Stimulated activated naive CD4-positive, alpha-beta T cell treated with Interleukin-2 at 50 U/mL for 16 hours (primary cell): ENCODE measurements at regions not wholly inside any gene's neighbourhood (a gene's known extent, or its start where the extent isn't known, plus 50 kb on each side); places are given as distances from the start of the nearest gene placed in this dataset.
"Not testable (repeated sequence)": the region's sequence is repeated elsewhere in the genome, so short reads cannot be mapped to it uniquely, and the experiment has no call there.

Source experiments
- DNase-seq: peaks from one replicate; lab custom pipeline; 2025; lab: John Stamatoyannopoulos, UW

GRCh38 chr7:9711259-9711918, 1262.3 kb upstream of the PHF14 start:
- DNase-seq = no peak

DNA sequence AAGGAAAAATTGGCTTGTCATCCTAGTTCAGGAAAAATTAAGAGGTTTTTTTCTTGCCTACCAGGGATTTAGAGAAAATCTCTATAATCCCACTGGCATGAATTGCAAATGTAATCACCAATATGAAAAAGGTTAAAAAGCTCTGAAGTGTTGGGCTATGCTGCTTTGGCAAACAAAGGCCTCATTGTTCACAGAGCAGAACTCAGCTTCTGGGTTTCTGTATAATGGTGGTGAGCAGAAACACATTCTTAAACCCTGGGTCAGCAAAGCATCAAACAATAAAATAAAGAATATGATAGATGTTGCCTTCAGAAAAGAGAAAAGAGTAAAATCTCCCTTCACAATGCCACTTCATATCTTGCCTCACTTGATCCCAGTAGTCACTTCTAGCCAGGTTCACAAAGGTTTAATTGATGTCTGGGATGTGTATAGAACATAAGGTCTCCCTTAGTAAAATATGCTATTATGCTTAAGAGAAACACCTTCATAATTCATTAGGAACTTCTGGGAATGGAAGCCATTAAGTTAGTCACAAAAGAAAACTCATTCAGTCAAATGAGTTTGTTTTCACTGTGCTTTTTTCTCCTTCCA, 1255.5 kb upstream of the PHF14 start:
- no peak for DNase-seq

DNA sequence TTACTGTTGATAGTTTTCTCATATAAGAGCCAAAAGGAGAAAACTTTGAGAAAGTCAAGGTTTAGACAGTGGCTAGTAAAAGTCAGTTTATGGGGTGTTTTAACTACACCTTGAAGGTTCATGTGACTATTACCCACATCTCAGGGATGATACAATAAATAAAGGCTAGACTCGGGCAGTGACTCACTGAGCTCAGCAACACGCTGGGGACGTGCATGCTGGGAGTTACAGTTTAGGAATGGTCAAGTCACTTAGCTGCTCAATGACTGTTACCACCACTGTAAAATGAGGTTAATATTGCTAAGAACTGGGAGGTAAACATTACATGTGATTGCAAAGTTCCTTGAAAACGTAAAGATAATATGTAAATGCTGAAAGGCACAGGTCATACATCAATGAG, 1254.4 kb upstream of the PHF14 start:
- DNase-seq = no peak

DNA sequence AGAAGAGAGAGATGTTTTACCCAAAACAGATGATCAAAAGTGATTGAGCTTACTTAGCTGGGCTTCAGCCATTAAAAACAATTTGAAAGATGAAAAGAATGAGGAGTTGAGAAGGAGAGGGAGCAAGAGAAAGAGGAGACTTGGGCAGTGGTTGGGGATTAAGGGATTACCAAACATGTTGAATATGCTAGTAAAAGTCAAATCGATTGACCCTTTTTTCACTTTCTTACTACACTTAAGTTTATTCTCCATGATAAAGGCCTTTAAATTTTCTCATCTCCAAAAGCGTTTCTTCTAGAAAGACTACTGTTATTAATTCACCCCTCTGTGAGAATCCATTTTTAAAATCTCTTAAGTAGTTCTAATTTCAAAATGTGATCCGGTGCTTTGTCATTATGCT, 1254.0 kb upstream of the PHF14 start:
- DNase-seq = no peak

GRCh38 chr7:9725940-9726663, 1247.6 kb upstream of the PHF14 start:
- DNase-seq = not testable (repeated sequence)

DNA sequence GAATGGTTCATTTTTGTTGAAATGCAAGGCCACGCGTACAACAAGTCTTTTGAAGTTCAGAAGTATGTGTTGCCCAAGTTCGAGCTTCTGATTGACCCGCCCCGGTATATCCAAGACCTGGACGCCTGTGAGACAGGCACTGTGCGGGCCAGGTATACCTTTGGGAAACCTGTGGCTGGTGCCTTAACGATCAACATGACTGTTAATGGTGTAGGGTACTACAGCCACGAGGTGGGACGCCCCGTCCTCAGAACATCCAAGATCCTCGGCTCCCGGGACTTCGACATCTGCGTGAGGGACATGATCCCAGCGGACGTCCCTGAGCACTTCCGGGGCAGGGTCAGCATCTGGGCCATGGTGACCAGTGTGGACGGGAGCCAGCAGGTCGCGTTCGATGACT, 1246.9 kb upstream of the PHF14 start:
- DNase-seq = not testable (repeated sequence)

DNA sequence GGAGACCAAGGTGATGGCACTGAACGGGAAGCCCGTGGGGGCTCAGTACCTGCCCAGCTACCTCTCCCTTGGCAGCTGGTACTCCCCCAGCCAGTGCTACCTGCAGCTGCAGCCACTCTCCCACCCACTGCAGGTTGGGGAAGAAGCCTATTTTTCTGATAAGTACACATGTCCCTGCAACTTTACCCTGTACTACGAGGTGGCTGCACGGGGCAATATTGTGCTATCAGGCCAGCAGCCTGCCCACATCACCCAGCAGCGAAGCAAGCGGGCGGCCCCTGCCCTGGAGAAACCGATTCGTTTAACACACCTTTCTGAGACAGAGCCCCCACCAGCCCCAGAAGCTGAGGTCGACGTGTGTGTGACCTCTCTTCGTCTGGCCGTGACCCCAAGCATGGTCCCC, 1246.2 kb upstream of the PHF14 start:
- not testable (repeated sequence) for DNase-seq

GRCh38 chr7:9728014-9728657, 1245.5 kb upstream of the PHF14 start:
- DNase-seq = not testable (repeated sequence)

- DNase-seq = no peak
Measured at GRCh38 chr7:9752033-9752432, 1221.6 kb upstream of the PHF14 start.

DNA sequence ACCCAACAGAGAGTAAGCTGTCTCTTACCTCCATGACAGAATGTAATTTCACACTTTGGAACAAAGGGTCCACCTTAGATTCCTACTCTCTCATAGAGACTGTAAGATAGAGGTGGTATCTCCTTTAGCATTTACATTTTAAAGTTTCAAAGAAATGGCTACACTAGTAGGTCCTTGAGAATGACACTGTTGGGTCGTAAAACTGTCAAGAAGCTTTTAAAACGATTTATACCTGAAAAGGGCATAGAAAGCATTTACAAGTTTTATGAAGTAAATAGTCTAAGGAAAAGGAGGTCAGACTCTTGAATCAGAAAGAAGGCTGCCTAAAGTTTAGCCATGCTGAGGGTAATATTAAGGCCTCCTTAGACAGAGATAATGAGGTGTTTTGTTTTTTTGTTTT, 1212.4 kb upstream of the PHF14 start:
- DNase-seq = no peak

GRCh38 chr7:9776900-9777299, 1196.8 kb upstream of the PHF14 start:
- no peak for DNase-seq

GRCh38 chr7:9778367-9778766, 1195.3 kb upstream of the PHF14 start:
- no peak for DNase-seq

DNA sequence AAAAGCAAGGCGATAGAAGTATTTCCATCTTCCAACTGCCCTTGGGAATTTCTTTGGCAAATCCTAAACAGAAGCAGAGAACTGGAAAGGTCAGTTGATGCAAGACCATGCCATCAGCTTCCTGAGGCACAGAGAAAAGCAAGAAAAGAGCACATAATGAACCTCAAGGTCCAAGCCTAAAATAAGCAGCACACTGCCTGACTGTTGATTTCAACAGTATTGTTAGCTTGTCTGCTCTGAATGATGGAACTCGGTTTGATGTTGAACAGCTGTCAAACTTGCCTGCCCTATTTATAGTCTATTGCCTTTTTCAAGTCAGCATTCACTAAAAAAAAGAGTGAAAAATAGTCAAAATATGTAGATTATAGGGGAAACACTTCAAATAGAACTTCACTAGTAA, 1192.0 kb upstream of the PHF14 start:
- no peak for DNase-seq

DNA sequence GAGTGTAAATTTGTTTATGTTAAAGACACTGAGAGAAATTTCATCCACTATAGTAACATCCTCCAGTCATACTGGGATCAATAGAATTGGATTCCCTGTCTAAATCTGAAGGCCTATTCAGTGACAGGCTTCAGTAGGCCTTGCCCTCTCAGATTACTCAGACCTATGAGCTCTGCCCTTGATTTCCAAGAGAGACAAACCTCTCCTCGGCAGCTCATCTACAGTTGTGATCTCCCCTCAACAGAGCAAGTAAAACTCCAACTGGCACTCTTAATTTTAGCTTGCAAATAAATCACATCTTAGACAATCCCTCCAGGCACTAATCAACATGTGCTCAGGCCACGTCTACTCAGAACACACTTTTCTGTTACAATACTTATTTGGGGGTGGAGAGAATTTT, 1191.4 kb upstream of the PHF14 start:
- no peak for DNase-seq

GRCh38 chr7:9785211-9785610, 1188.5 kb upstream of the PHF14 start:
- DNase-seq = no peak

DNA sequence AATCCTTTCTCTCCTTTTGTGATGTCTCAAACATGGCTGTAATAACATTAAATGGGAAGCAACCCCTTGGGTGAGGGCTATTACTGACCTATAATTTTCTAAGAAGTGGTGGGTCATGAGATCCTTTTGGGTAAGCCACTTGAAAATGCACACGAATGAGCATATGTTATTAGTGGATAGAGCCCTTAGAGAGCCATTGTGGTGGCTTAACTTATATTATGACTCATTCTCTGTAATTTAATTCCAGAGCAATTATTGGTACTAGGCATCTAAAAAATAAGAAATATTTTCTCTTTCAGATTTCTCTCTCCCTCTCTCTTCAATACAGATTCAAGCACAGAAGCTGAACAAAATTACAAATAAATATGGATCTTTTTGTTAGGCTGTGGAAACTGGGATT, 1177.4 kb upstream of the PHF14 start:
- DNase-seq = no peak

- no peak for DNase-seq
Measured at GRCh38 chr7:9822458-9823290, 1151.0 kb upstream of the PHF14 start.

DNA sequence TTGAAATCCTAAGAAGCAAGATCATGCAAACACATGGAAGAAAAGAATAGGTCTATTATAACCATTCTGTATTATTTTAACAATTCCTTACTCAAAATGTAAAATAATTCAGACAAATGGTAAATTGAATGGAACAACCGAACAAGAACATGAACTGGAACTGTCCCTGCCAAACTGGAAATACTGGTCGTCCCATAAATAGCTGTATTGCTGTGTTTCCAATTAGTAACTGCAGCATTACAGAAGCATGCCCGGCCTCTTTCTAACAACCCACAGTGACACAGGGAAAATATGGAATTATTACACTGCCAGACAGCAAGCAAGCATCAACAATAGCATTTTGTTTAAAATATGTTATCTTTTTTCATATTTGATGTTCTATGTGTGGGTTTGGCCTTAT, 1138.5 kb upstream of the PHF14 start:
- DNase-seq = no peak

GRCh38 chr7:9836671-9837070, 1137.0 kb upstream of the PHF14 start:
- DNase-seq = no peak

- DNase-seq = no peak
Measured at GRCh38 chr7:9842301-9842700, 1131.4 kb upstream of the PHF14 start.

GRCh38 chr7:9846902-9847301, 1126.8 kb upstream of the PHF14 start:
- DNase-seq = no peak

DNA sequence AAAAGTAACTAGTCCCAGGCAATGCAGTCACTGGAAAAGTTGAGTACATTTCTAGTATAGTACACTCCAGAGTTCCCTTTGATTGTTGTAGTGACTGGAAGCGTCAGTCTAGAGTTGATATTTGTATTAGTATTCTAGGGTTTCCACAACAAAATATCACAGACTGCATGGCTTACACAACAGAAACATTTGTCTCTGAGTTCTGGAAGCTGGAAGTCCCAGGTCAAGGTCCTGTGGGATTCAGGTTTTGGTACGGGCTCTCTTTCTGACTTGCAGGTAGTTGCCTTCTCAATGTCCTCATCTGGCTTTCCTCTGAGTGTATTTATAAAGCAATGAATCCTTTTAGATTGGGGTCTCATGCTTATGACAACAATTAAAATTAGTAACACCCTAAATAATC, 1119.1 kb upstream of the PHF14 start:
- no peak for DNase-seq
